HCT116 (cell line): ENCODE measurements at regions not wholly inside any gene's neighbourhood (a gene's known extent, or its start where the extent isn't known, plus 50 kb on each side); places are given as distances from the start of the nearest gene placed in this dataset.

Experiments used
- CBX3 ChIP-seq: IDR thresholded peaks from 2 replicates; pipeline ENCODE4 v1.6.1; 2012; ENCODE audit warnings: low read depth
- CEBPB ChIP-seq: IDR thresholded peaks from 2 replicates; pipeline ENCODE4 v1.6.1; 2012; ENCODE audit warnings: low read depth
- EZH2 ChIP-seq: fragments of 200-600 bp; sonication (generic); IDR thresholded peaks from 2 replicates; pipeline ENCODE4 v1.6.1; 2017; ENCODE audit warnings: antibody characterized with exemption, mixed run types
- POLR2A ChIP-seq: IDR thresholded peaks from 2 replicates; pipeline ENCODE4 v1.7.0; 2011; ENCODE audit warnings: borderline replicate concordance; ENCODE audit not compliant: insufficient read depth, insufficient read length; ENCODE audit errors: extremely low read depth
- POLR2AphosphoS5 ChIP-seq: IDR thresholded peaks from 2 replicates; pipeline ENCODE4 v1.6.1; 2011; ENCODE audit warnings: mild to moderate bottlenecking, low read depth, low read length, moderate library complexity
- SP1 ChIP-seq: IDR thresholded peaks from 2 replicates; pipeline ENCODE4 v1.6.1; 2012; ENCODE audit warnings: low read depth
- ZBTB33 ChIP-seq: IDR thresholded peaks from 2 replicates; pipeline ENCODE4 v1.6.1; 2011; ENCODE audit warnings: mild to moderate bottlenecking, low read length, moderate library complexity; ENCODE audit not compliant: insufficient replicate concordance; ENCODE audit errors: extremely low read depth
- ZFX ChIP-seq: fragments of 450-650 bp; IDR thresholded peaks from 2 replicates; pipeline ENCODE4 v1.6.1; 2017
- ZNF274 ChIP-seq: fragments of 200-500 bp; sonication (Bioruptor generic); IDR thresholded peaks from 2 replicates; pipeline ENCODE4 v1.6.1; 2014; ENCODE audit warnings: mild to moderate bottlenecking, low read depth, low read length, inconsistent platforms
- TF ChIP-seq, protein P1 (sequence below): IDR thresholded peaks from 2 replicates; pipeline ENCODE4 v1.6.1; 2012
- TF ChIP-seq, protein P2 (sequence below): IDR thresholded peaks from 2 replicates; pipeline ENCODE4 v1.6.1; 2012
- TF ChIP-seq, protein P3 (sequence below), 3 experiments: fragments of 200-600 bp in 1 of 3; sonication (generic) in 1 of 3; IDR thresholded peaks in 2 of 3; conservative IDR thresholded peaks in 1 of 3; 2 replicates each; pipeline ENCODE4 v1.5.1; 2012 to 2017; ENCODE audit warnings: low read depth in 2 of 3, low read length in 2 of 3, antibody characterized with exemption in 1 of 3, borderline replicate concordance in 1 of 3, control low read depth in 1 of 3, mild to moderate bottlenecking in 1 of 3, mixed read lengths in 1 of 3, mixed run types in 1 of 3, moderate library complexity in 1 of 3; ENCODE audit not compliant: insufficient read depth in 1 of 3

- TF ChIP-seq, protein P1, sequence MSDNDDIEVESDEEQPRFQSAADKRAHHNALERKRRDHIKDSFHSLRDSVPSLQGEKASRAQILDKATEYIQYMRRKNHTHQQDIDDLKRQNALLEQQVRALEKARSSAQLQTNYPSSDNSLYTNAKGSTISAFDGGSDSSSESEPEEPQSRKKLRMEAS, result no peak
- TF ChIP-seq, protein P2, sequence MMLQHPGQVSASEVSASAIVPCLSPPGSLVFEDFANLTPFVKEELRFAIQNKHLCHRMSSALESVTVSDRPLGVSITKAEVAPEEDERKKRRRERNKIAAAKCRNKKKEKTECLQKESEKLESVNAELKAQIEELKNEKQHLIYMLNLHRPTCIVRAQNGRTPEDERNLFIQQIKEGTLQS, result no peak
- TF ChIP-seq, protein P3, sequence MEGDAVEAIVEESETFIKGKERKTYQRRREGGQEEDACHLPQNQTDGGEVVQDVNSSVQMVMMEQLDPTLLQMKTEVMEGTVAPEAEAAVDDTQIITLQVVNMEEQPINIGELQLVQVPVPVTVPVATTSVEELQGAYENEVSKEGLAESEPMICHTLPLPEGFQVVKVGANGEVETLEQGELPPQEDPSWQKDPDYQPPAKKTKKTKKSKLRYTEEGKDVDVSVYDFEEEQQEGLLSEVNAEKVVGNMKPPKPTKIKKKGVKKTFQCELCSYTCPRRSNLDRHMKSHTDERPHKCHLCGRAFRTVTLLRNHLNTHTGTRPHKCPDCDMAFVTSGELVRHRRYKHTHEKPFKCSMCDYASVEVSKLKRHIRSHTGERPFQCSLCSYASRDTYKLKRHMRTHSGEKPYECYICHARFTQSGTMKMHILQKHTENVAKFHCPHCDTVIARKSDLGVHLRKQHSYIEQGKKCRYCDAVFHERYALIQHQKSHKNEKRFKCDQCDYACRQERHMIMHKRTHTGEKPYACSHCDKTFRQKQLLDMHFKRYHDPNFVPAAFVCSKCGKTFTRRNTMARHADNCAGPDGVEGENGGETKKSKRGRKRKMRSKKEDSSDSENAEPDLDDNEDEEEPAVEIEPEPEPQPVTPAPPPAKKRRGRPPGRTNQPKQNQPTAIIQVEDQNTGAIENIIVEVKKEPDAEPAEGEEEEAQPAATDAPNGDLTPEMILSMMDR (IDR thresholded peaks at IDR 0.05 in 2 of 3, conservative IDR thresholded peaks at IDR 0.05 in 1 of 3; ENCODE audit: borderline replicate concordance in 1 of 3, insufficient read depth in 1 of 3, low read depth in 2 of 3, low read length in 2 of 3), result no peak
- TF ChIP-seq POLR2A (no peak), CEBPB (no peak), ZBTB33 (no peak), EZH2 (no peak), SP1 (no peak), ZNF274 (no peak), POLR2AphosphoS5 (no peak), ZFX (no peak), CBX3 (no peak)
These were observed 565.5 kb upstream of the FAM241A start for GRCh38 chr4:111579767-111580166.
